ENCODE measurements at regions not wholly inside any gene's neighbourhood (a gene's known extent, or its start where the extent isn't known, plus 50 kb on each side); places are given as distances from the start of the nearest gene placed in this dataset.

DNA sequence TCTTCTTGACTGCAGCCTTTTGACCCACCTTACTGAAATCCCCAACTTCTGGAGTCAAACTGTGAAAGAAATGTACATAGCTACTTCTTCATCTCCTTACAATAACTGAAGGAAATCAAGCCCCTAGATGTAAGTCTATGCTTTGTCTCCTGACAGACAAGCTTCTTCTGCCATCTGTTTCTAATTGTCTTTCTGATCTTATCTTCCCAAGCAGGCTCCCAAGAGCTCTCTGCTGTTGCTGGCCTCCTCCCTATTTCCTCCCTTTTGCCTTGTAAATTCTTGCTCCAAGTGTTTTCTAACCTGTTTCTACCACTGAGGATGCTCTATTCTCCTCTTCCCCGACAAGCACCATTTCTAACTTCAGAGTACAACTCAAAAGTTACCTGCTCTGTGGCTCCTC lies 77.4 kb upstream of the OSR1 start:
- TF ChIP-seq CTCF (IDR thresholded peaks at IDR 0.05; ENCODE audit: control extremely low read depth, extremely low read depth, low read depth, missing control alignments), result no peak
- CTCF ChIA-PET, result no interaction called here
- no peak for DNase-seq (ENCODE audit: extremely low spot score)
- POLR2A ChIA-PET, result no interaction called here

DNA sequence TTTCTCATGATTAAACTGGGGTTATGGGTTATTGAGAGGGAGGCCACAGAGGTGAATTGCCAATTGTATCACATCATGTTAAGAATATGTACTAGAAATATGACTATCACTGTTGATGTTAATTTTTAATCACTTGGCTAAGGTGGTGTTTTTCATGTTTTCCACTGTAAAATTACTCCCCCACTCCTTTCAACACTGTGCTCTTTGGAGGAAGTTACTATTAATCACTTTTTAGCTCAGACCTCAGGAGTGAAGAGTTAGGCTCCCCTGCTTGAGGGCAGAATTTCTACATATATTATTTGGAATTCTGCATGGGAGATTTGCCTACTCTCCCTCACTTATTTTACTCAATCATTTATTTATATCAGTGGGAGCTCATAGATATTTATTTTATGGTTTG lies 76.0 kb upstream of the OSR1 start:
- POLR2A ChIA-PET, result no interaction called here
- CTCF ChIA-PET, result no interaction called here

GRCh38 chr2:19426941-19427340 lies 68.5 kb upstream of the OSR1 start:
- DNase-seq (ENCODE audit: extremely low spot score), result no peak
- ChIA-PET POLR2A (no interaction called here), CTCF (interaction anchor here (1.1 to 2.0 kb wide), 2 partner anchors 13 to 935 kb away, joined by 3 to 6 read pairs; no protein-coding TSS in a partner anchor)
- TF ChIP-seq CTCF (IDR thresholded peaks at IDR 0.05; ENCODE audit: control extremely low read depth, extremely low read depth, low read depth, missing control alignments), result no peak

More for the DNA sequence above, 76.0 kb upstream of the OSR1 start:
- no peak for DNase-seq (ENCODE audit: extremely low spot score)
- no peak for TF ChIP-seq CTCF (IDR thresholded peaks at IDR 0.05; ENCODE audit: control extremely low read depth, extremely low read depth, low read depth, missing control alignments)

GRCh38 chr2:19426144-19426543 lies 67.7 kb upstream of the OSR1 start:
- ChIA-PET CTCF (interaction anchor here (0.6 to 2.0 kb wide), 3 partner anchors 10 to 934 kb away, joined by 3 to 6 read pairs (median 3); no protein-coding TSS in a partner anchor), POLR2A (no interaction called here)
- TF ChIP-seq CTCF (IDR thresholded peaks at IDR 0.05; ENCODE audit: control extremely low read depth, extremely low read depth, low read depth, missing control alignments), result no peak
- DNase-seq (ENCODE audit: extremely low spot score), result no peak

GRCh38 chr2:19425419-19425818 lies 67.0 kb upstream of the OSR1 start:
- no peak for DNase-seq (ENCODE audit: extremely low spot score)
- TF ChIP-seq CTCF (IDR thresholded peaks at IDR 0.05; ENCODE audit: control extremely low read depth, extremely low read depth, low read depth, missing control alignments), result no peak
- CTCF ChIA-PET, result interaction anchor here (2.0 kb wide), 1 partner anchor 12 kb away, joined by 6 read pairs; no protein-coding TSS in a partner anchor
- POLR2A ChIA-PET, result no interaction called here

- ChIA-PET POLR2A (no interaction called here), CTCF (no interaction called here)
- DNase-seq (ENCODE audit: extremely low spot score), result no peak
- TF ChIP-seq CTCF (IDR thresholded peaks at IDR 0.05; ENCODE audit: control extremely low read depth, extremely low read depth, low read depth, missing control alignments), result no peak
Measured at GRCh38 chr2:19419211-19419880, 60.9 kb upstream of the OSR1 start.

Data from GM10248 (cell line).